Spleen (tissue), 11 donors: ENCODE measurements at regions not wholly inside any gene's neighbourhood (a gene's known extent, or its start where the extent isn't known, plus 50 kb on each side); places are given as distances from the start of the nearest gene placed in this dataset.

ENCODE experiments used
- DNase-seq: peaks from one replicate; pipeline ENCODE4 v3.0.0-alpha.2; 2020
- H3K27ac ChIP-seq, 8 donors: fragments of 200-600 bp; sonication (generic) in 7 of 8; 1 replicate in 4 of 8; 2 replicates in 4 of 8; pipeline versions ENCODE4 v1.5.0 to v1.8.0; 2016 to 2021; ENCODE audit warnings: inconsistent platforms in 4 of 8, mild to moderate bottlenecking in 4 of 8, moderate library complexity in 1 of 8
- H3K27me3 ChIP-seq, 7 donors: fragments of 200-600 bp; sonication (generic) in 6 of 7; replicated peaks in 1 of 7; 1 replicate in 4 of 7; 2 replicates in 3 of 7; pipeline versions ENCODE4 v1.5.0 to v1.8.0; 2016 to 2021; ENCODE audit warnings: inconsistent platforms in 3 of 7, mild to moderate bottlenecking in 1 of 7
- H3K36me3 ChIP-seq, 6 donors: fragments of 200-600 bp; sonication (generic) in 5 of 6; 1 replicate in 4 of 6; 2 replicates in 2 of 6; pipeline versions ENCODE4 v1.5.0 to v1.8.0; 2016 to 2021; ENCODE audit warnings: inconsistent platforms in 2 of 6
- H3K4me1 ChIP-seq, 6 donors: fragments of 200-600 bp; sonication (generic) in 5 of 6; 1 replicate in 3 of 6; 2 replicates in 3 of 6; pipeline versions ENCODE4 v1.5.0 to v1.8.0; 2016 to 2021; ENCODE audit warnings: inconsistent platforms in 3 of 6
- H3K4me3 ChIP-seq, 8 donors: fragments of 200-600 bp; sonication (generic) in 7 of 8; 1 replicate in 4 of 8; 2 replicates in 4 of 8; pipeline versions ENCODE4 v1.5.0 to v1.8.0; 2016 to 2021; ENCODE audit warnings: inconsistent platforms in 4 of 8, mild to moderate bottlenecking in 4 of 8, moderate library complexity in 2 of 8
- H3K9me3 ChIP-seq, 8 donors: fragments of 200-600 bp; sonication (generic) in 7 of 8; 1 replicate in 4 of 8; 2 replicates in 4 of 8; pipeline versions ENCODE4 v1.5.0 to v1.8.0; 2016 to 2021; ENCODE audit warnings: inconsistent platforms in 4 of 8
- POLR2A ChIP-seq, 3 donors: fragments of 450-650 bp; IDR thresholded peaks; one replicate each; pipeline ENCODE4 v1.5.1; 2017; ENCODE audit warnings: antibody characterized with exemption in 3 of 3, mild to moderate bottlenecking in 1 of 3
- POLR2AphosphoS5 ChIP-seq, 3 donors: sonication (generic); formaldehyde crosslinking; IDR thresholded peaks; one replicate each; pipeline ENCODE4 v1.5.1; 2017; ENCODE audit warnings: antibody characterized with exemption in 3 of 3
- WGBS, 5 donors: extraction: QIAGEN DNeasy Blood & Tissue Kit in 3 of 5; methylation state at CpG; one replicate each; pipeline versions ENCODE4 v1.1.5 to v1.1.7; 2013 to 2018; 5-methylcytosine and 5-hydroxymethylcytosine counted together
- intact Hi-C: fragments of 100-400 bp; cut with DNase I; formaldehyde crosslinking; loops from one replicate; pipeline ENCODE4 v1.15.0; 2023; ENCODE audit warnings: low total_unique reads
- TF ChIP-seq, protein P1 (sequence below), 11 experiments: fragments of 200-600 bp in 7 of 11; fragments of 450-650 bp in 4 of 11; sonication (generic) in 4 of 11; IDR thresholded peaks in 8 of 11; conservative IDR thresholded peaks in 3 of 11; 1 replicate in 7 of 11; 2 replicates in 4 of 11; pipeline versions ENCODE4 v1.4.0 to v1.8.0; 2016 to 2021; ENCODE audit warnings: antibody characterized with exemption in 11 of 11, inconsistent platforms in 4 of 11, mild to moderate bottlenecking in 1 of 11
- donor health status: healthy with polysubstance abuse.
- donor health status: DM: no; HTN: no; CAD: no; lungs with moderate emphysema.
- donor health status: DM: no; HTN: no; CAD: no.
- donor health status: Bipolar disorder and iron deficiency.
- donor health status: healthy.
- donor health status: DM: no; HTN: no; CAD: no.
- donor health status: DM: yes; HTN: yes; CAD: no.

DNA sequence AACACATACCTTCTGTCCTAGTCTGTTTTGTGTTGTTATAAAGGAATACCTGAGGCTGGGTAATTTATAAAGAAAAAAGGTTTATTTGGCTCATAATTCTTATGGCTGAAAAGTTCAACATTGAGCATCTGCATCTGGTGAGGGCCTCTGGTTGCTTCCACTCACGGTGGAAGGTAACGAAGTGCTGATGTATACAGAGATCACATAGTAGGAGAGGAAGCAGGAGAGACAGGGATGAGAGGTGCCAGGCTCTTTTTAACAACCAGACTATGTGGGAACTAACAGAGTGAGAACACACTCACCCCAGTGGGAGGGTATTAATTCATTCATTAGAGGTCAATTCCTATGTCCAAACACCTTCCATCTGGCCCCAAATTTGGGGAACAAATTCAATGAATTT, 463.8 kb downstream of the DSC3 start:
- Histone ChIP-seq H3K27me3 (no peaks in the 10 kb centered on the region), H3K9me3 (no peaks in the 10 kb centered on the region), H3K36me3 (no peaks in the 10 kb centered on the region), H3K27ac (no peak overlapping the region), H3K4me3 (no peak overlapping the region), H3K4me1 (no peaks in the 10 kb centered on the region)
- 51 to 63% (median 55%) methylated on average over 2 of the region's 2 CpGs for WGBS, 5 donors
- intact Hi-C loops, result no loop called here
- TF ChIP-seq, protein P1, sequence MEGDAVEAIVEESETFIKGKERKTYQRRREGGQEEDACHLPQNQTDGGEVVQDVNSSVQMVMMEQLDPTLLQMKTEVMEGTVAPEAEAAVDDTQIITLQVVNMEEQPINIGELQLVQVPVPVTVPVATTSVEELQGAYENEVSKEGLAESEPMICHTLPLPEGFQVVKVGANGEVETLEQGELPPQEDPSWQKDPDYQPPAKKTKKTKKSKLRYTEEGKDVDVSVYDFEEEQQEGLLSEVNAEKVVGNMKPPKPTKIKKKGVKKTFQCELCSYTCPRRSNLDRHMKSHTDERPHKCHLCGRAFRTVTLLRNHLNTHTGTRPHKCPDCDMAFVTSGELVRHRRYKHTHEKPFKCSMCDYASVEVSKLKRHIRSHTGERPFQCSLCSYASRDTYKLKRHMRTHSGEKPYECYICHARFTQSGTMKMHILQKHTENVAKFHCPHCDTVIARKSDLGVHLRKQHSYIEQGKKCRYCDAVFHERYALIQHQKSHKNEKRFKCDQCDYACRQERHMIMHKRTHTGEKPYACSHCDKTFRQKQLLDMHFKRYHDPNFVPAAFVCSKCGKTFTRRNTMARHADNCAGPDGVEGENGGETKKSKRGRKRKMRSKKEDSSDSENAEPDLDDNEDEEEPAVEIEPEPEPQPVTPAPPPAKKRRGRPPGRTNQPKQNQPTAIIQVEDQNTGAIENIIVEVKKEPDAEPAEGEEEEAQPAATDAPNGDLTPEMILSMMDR (IDR thresholded peaks at IDR 0.05 in 8 of 11, conservative IDR thresholded peaks at IDR 0.05 in 3 of 11), result no peak
- TF ChIP-seq POLR2A (IDR thresholded peaks at IDR 0.05) (no peak), POLR2AphosphoS5 (IDR thresholded peaks at IDR 0.05) (no peak)
- no peak for DNase-seq

DNA sequence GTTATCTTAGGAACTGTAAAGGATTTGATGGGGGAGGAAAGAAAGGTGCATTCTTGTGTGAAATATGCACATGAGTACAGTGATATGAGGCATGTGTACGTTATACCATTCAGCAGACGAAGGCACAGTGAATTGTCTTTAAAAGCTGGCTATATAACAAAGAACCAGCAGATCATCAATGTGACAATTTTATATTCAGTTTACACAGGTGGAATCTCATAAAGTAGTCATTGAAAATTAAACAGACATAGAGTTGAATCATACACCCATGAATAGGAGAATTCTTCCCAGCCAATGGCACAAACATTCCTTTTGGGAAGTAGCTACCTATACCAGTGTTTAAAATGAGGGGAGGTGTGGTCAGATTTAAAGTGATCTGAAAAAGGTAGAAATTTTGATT, 470.3 kb downstream of the DSC3 start:
- intact Hi-C loops, result no loop called here
- Histone ChIP-seq H3K36me3 (no peaks in the 10 kb centered on the region), H3K27ac (no peak overlapping the region), H3K27me3 (no peaks in the 10 kb centered on the region), H3K4me1 (no peaks in the 10 kb centered on the region), H3K4me3 (no peak overlapping the region), H3K9me3 (peaks cover 0 to 10% (median 0%) of the 10 kb centered on the region in 8 donors)
- 81 to 97% (median 86%) methylated on average over 2 of the region's 2 CpGs for WGBS, 5 donors
- TF ChIP-seq POLR2A (IDR thresholded peaks at IDR 0.05) (no peak), POLR2AphosphoS5 (IDR thresholded peaks at IDR 0.05) (no peak)
- TF ChIP-seq, protein P1 (IDR thresholded peaks at IDR 0.05 in 8 of 11, conservative IDR thresholded peaks at IDR 0.05 in 3 of 11), result no peak
- DNase-seq, result no peak

DNA sequence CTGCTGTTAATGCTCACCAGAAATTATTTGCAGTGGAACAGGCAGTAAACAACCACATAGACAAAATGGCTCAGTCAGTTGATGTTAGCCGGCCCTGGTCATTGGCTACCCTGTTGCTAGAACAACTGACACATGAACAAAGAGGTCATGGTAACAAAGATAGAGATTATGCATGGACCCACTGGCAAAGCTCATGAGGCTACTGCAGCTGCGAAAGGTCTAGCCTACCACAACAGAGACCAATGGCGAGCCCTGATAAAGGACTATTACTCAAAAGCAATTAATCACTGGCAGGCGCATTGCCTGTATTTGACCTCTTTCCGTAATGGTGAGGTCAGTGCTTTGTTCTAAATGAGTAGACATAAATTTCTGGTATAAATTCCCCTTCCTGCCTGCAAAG, 474.2 kb downstream of the DSC3 start:
- Histone ChIP-seq H3K9me3 (peaks cover 0 to 10% (median 0%) of the 10 kb centered on the region in 8 donors), H3K27ac (no peak overlapping the region), H3K36me3 (no peaks in the 10 kb centered on the region), H3K4me3 (no peak overlapping the region), H3K4me1 (no peaks in the 10 kb centered on the region), H3K27me3 (no peaks in the 10 kb centered on the region)
- no peak for DNase-seq
- intact Hi-C loops, result no loop called here
- 79 to 90% (median 86%) methylated on average over 5 of the region's 5 CpGs for WGBS, 5 donors
- TF ChIP-seq POLR2AphosphoS5 (IDR thresholded peaks at IDR 0.05) (no peak), POLR2A (IDR thresholded peaks at IDR 0.05) (no peak)
- TF ChIP-seq, protein P1 (IDR thresholded peaks at IDR 0.05 in 8 of 11, conservative IDR thresholded peaks at IDR 0.05 in 3 of 11), result no peak

DNA sequence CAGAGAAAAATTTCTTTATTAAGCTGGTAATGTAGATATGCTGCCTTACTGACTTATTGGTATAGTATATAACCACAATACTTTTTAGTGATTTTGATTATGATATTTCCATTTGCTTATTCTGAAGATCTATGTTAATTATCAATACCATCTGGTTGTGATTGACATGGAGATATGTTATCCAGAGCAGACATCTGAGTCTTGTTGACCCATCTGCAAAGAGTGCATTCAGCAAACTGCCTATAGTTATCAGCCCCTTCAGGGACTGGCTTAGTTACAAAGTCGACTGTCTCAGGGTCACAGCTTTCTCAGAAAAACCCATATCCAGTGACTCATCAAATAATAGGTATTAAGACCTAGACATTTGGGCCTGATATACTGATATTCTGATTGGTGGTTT, 475.7 kb downstream of the DSC3 start:
- peaks cover 0 to 10% (median 0%) of the 10 kb centered on the region in 8 donors for H3K9me3 ChIP-seq
- H3K27ac ChIP-seq, result no peak overlapping the region
- H3K36me3 ChIP-seq, result no peaks in the 10 kb centered on the region
- no peak for DNase-seq
- intact Hi-C loops, result no loop called here
- no peaks in the 10 kb centered on the region for H3K27me3 ChIP-seq
- 53 to 85% (median 65%) methylated on average over 1 of the region's 1 CpG for WGBS, 5 donors
- no peaks in the 10 kb centered on the region for H3K4me1 ChIP-seq
- no peak for TF ChIP-seq POLR2AphosphoS5 (IDR thresholded peaks at IDR 0.05)
- TF ChIP-seq, protein P1 (IDR thresholded peaks at IDR 0.05 in 8 of 11, conservative IDR thresholded peaks at IDR 0.05 in 3 of 11), result no peak
- TF ChIP-seq POLR2A (IDR thresholded peaks at IDR 0.05), result no peak
- no peak overlapping the region for H3K4me3 ChIP-seq
